ENCODE measurements at regions not wholly inside any gene's neighbourhood (a gene's known extent, or its start where the extent isn't known, plus 50 kb on each side); places are given as distances from the start of the nearest gene placed in this dataset.

- TF ChIP-seq, protein P1, sequence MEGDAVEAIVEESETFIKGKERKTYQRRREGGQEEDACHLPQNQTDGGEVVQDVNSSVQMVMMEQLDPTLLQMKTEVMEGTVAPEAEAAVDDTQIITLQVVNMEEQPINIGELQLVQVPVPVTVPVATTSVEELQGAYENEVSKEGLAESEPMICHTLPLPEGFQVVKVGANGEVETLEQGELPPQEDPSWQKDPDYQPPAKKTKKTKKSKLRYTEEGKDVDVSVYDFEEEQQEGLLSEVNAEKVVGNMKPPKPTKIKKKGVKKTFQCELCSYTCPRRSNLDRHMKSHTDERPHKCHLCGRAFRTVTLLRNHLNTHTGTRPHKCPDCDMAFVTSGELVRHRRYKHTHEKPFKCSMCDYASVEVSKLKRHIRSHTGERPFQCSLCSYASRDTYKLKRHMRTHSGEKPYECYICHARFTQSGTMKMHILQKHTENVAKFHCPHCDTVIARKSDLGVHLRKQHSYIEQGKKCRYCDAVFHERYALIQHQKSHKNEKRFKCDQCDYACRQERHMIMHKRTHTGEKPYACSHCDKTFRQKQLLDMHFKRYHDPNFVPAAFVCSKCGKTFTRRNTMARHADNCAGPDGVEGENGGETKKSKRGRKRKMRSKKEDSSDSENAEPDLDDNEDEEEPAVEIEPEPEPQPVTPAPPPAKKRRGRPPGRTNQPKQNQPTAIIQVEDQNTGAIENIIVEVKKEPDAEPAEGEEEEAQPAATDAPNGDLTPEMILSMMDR (optimal IDR thresholded peaks at IDR 0.05 in 1 of 3, IDR thresholded peaks at IDR 0.05 in 1 of 3, conservative IDR thresholded peaks at IDR 0.05 in 1 of 3; ENCODE audit: extremely low read depth in 1 of 3, insufficient read depth in 2 of 3, low read length in 3 of 3): no peak
- no peak for TF ChIP-seq EZH2 (IDR thresholded peaks at IDR 0.05; ENCODE audit: low read length)
These were observed 114.9 kb downstream of the OAT start for GRCh38 chr10:124303662-124304418.
